GM13976 (cell line): ENCODE measurements at regions not wholly inside any gene's neighbourhood (a gene's known extent, or its start where the extent isn't known, plus 50 kb on each side); places are given as distances from the start of the nearest gene placed in this dataset.

Source experiments
- DNase-seq: peaks from one replicate; pipeline ENCODE4 v3.0.0; 2012; ENCODE audit warnings: low spot score
- CTCF ChIP-seq: IDR thresholded peaks from 2 replicates; pipeline ENCODE4 v1.5.1; 2012; ENCODE audit warnings: borderline replicate concordance, mild to moderate bottlenecking; ENCODE audit not compliant: insufficient read depth; ENCODE audit errors: extremely low read depth, missing control alignments, control extremely low read depth
- in situ Hi-C: fragments of 300-500 bp; cut with MboI; formaldehyde crosslinking; loops from one replicate; pipeline ENCODE4 v1.12.0; 2022; ENCODE audit warnings: low sequenced_read_pairs, mixed read lengths, inconsistent platforms; ENCODE audit not compliant: unreplicated experiment

- in situ Hi-C loops = no loop called here
- DNase-seq = no peak
These were observed 153.6 kb upstream of the TYRP1 start for GRCh38 chr9:12539580-12539975.

GRCh38 chr9:12544700-12545099, 148.5 kb upstream of the TYRP1 start:
- in situ Hi-C loops = no loop called here
- no peak for TF ChIP-seq CTCF
- DNase-seq = no peak

More at GRCh38 chr9:12539580-12539975, 153.6 kb upstream of the TYRP1 start:
- no peak for TF ChIP-seq CTCF

- no peak for DNase-seq
- no peak for TF ChIP-seq CTCF
- in situ Hi-C loops = no loop called here
These were observed 138.5 kb upstream of the TYRP1 start for GRCh38 chr9:12554636-12555035.

- TF ChIP-seq CTCF = no peak
- in situ Hi-C loops = no loop called here
- DNase-seq = no peak
These were observed 126.6 kb upstream of the TYRP1 start for GRCh38 chr9:12566404-12567090.

- TF ChIP-seq CTCF = no peak
- in situ Hi-C loops = no loop called here
- DNase-seq = no peak
These were observed 108.3 kb upstream of the TYRP1 start for GRCh38 chr9:12584656-12585522.

- no peak for TF ChIP-seq CTCF
- no peak for DNase-seq
- in situ Hi-C loops = no loop called here
These were observed 97.8 kb upstream of the TYRP1 start for GRCh38 chr9:12595400-12595799.
